SU-DHL-6 (cell line): ENCODE measurements at regions not wholly inside any gene's neighbourhood (a gene's known extent, or its start where the extent isn't known, plus 50 kb on each side); places are given as distances from the start of the nearest gene placed in this dataset.

ENCODE experiments used
- H2AFZ ChIP-seq: fragments of 200-600 bp; sonication (generic); 2 replicates; pipeline ENCODE4 v1.6.1; 2014; ENCODE audit warnings: low read depth, mild to moderate bottlenecking, moderate library complexity, mixed read lengths, antibody characterized with exemption, low read length; ENCODE audit not compliant: severe bottlenecking
- H3F3A ChIP-seq: fragments of 200-600 bp; shearing (Covaris generic); 2 replicates; pipeline ENCODE4 v1.6.0; 2016; ENCODE audit warnings: antibody characterized with exemption, mild to moderate bottlenecking; ENCODE audit not compliant: insufficient read depth
- H3K27ac ChIP-seq: fragments of 200-600 bp; sonication (generic); 2 replicates; pipeline ENCODE4 v1.5.1; 2016; ENCODE audit warnings: low read depth, mild to moderate bottlenecking, low read length, moderate library complexity, mixed read lengths
- H3K27me3 ChIP-seq: fragments of 200-600 bp; sonication (generic), shearing (Covaris generic); 2 replicates; pipeline ENCODE4 v1.6.0; 2014; ENCODE audit warnings: mild to moderate bottlenecking, low read length
- H3K36me3 ChIP-seq: fragments of 200-600 bp; sonication (generic); 2 replicates; pipeline ENCODE4 v1.6.1; 2014; ENCODE audit warnings: mild to moderate bottlenecking, low read length, mixed read lengths
- H3K4me2 ChIP-seq: fragments of 300-600, 200-600 bp; shearing (Covaris generic), sonication (generic); 2 replicates; pipeline ENCODE4 v1.6.0; 2014; ENCODE audit warnings: low read length, low read depth, mild to moderate bottlenecking; ENCODE audit not compliant: poor library complexity, severe bottlenecking
- H3K4me3 ChIP-seq: fragments of 200-600 bp; sonication (generic); 2 replicates; pipeline ENCODE4 v1.5.1; 2014; ENCODE audit warnings: antibody characterized with exemption, low read length, mild to moderate bottlenecking, mixed read lengths; ENCODE audit not compliant: insufficient read depth, poor library complexity, severe bottlenecking
- H3K79me2 ChIP-seq: fragments of 200-600 bp; sonication (generic); 2 replicates; pipeline ENCODE4 v1.6.1; 2014; ENCODE audit warnings: mild to moderate bottlenecking, low read length, moderate library complexity; ENCODE audit not compliant: insufficient read depth
- H3K9ac ChIP-seq: fragments of 200-600 bp; sonication (generic); 2 replicates; pipeline ENCODE4 v1.7.0; 2014; ENCODE audit warnings: mild to moderate bottlenecking, low read length
- H3K9me2 ChIP-seq: fragments of 200-600 bp; sonication (generic); replicated peaks from 2 replicates; pipeline ENCODE4 v1.6.1; 2014; ENCODE audit warnings: low read length; ENCODE audit not compliant: insufficient read depth
- H3K9me3 ChIP-seq: fragments of 200-600 bp; sonication (generic); 2 replicates; pipeline ENCODE4 v1.6.1; 2014; ENCODE audit warnings: low read length, mixed read lengths; ENCODE audit not compliant: insufficient read depth
- H4K20me1 ChIP-seq: fragments of 200-600 bp; sonication (generic); 2 replicates; pipeline ENCODE4 v1.6.1; 2014; ENCODE audit warnings: low read depth, mild to moderate bottlenecking, antibody characterized with exemption, low read length, moderate library complexity, mixed read lengths
- EZH2phosphoT487 ChIP-seq: fragments of 200-600 bp; sonication (generic), shearing (Covaris generic); conservative IDR thresholded peaks from 2 replicates; pipeline ENCODE4 v1.6.1; 2018; ENCODE audit warnings: mild to moderate bottlenecking, antibody characterized with exemption, low read length, moderate library complexity, mixed read lengths
- TF ChIP-seq, protein P1 (sequence below): fragments of 200-600 bp; sonication (generic); IDR thresholded peaks from one replicate; pipeline ENCODE4 v1.5.1; 2017; ENCODE audit warnings: antibody characterized with exemption, mild to moderate bottlenecking, low read length, moderate library complexity; ENCODE audit not compliant: insufficient read depth, poor library complexity, severe bottlenecking

DNA sequence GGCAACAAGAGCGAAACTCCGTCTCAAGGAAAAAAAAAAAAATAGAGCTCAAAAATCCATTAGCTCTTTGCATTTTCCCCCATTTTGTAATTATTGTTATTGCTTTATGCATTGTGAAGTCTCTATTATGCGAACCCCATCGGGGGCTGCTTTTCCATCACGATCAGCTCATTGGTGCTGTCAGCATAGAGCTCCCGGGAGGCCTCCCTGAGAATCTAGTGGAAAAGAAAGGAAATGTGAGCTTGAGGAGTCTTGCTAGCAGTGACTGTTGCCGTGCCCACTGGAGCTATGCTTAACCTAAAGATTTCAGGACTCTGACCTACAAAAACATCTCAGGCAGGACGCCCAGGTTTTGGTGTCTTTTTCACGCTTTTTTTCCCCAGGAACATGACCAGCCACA lies 102.6 kb upstream of the NDUFV2 start:
- Histone ChIP-seq H3K9me2 (no peaks in the 10 kb centered on the region), H3K79me2 (no peaks in the 10 kb centered on the region), H4K20me1 (no peaks in the 10 kb centered on the region), H3K4me3 (no peak overlapping the region), H2AFZ (no peak overlapping the region), H3F3A (no peaks in the 10 kb centered on the region), H3K27ac (no peak overlapping the region), H3K4me2 (no peak overlapping the region), H3K36me3 (no peaks in the 10 kb centered on the region), H3K27me3 (no peaks in the 10 kb centered on the region), H3K9ac (no peak overlapping the region), H3K9me3 (no peaks in the 10 kb centered on the region)
- TF ChIP-seq, protein P1, sequence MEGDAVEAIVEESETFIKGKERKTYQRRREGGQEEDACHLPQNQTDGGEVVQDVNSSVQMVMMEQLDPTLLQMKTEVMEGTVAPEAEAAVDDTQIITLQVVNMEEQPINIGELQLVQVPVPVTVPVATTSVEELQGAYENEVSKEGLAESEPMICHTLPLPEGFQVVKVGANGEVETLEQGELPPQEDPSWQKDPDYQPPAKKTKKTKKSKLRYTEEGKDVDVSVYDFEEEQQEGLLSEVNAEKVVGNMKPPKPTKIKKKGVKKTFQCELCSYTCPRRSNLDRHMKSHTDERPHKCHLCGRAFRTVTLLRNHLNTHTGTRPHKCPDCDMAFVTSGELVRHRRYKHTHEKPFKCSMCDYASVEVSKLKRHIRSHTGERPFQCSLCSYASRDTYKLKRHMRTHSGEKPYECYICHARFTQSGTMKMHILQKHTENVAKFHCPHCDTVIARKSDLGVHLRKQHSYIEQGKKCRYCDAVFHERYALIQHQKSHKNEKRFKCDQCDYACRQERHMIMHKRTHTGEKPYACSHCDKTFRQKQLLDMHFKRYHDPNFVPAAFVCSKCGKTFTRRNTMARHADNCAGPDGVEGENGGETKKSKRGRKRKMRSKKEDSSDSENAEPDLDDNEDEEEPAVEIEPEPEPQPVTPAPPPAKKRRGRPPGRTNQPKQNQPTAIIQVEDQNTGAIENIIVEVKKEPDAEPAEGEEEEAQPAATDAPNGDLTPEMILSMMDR = no peak
- TF ChIP-seq EZH2phosphoT487 = no peak

DNA sequence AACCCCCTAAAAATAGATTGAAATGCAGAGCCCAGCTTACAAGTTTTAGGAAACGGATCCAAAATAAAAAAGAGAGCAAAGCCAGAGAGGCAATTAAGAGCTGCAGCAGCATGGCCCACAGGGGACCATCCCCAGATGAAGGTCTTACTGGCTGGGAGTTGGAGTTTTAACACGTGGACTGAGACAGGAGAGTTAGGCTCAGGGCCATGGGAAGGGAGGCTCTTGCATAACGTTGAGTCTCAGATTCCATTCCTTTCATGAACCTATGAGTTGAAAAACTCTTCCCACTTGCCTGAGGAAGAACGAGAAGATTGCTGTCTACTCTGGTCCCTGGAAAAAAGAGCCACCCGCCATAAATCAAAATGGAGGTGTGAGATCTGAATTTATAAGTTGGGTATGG lies 101.8 kb upstream of the NDUFV2 start:
- Histone ChIP-seq H3F3A (no peaks in the 10 kb centered on the region), H3K9ac (no peak overlapping the region), H2AFZ (no peak overlapping the region), H3K9me3 (no peaks in the 10 kb centered on the region), H3K27ac (no peak overlapping the region), H4K20me1 (no peaks in the 10 kb centered on the region), H3K36me3 (no peaks in the 10 kb centered on the region), H3K27me3 (no peaks in the 10 kb centered on the region), H3K4me2 (no peak overlapping the region), H3K79me2 (no peaks in the 10 kb centered on the region), H3K4me3 (no peak overlapping the region), H3K9me2 (no peaks in the 10 kb centered on the region)
- TF ChIP-seq EZH2phosphoT487 = no peak
- TF ChIP-seq, protein P1 = no peak

DNA sequence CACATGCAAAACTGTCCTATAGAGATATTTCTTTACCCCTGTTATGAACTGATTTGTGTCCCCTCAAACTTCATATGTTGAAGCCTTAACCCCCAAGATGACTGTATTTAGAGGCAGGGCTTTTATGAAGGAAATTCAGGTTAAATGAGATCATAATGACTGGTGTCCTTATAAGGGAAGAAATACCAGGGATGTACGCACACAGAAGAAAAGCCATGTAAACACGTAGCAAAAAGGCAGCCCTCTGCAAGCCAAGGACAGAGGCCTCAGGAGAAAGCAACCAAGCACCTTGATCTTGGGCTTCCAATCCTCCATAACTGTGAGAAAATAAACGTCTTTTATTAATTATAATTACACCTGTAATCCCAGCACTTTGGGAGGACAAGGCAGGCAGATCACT lies 101.3 kb upstream of the NDUFV2 start:
- Histone ChIP-seq H3F3A (no peaks in the 10 kb centered on the region), H4K20me1 (no peaks in the 10 kb centered on the region), H3K9me3 (no peaks in the 10 kb centered on the region), H3K27me3 (no peaks in the 10 kb centered on the region), H3K4me3 (no peak overlapping the region), H2AFZ (no peak overlapping the region), H3K27ac (no peak overlapping the region), H3K4me2 (no peak overlapping the region), H3K79me2 (no peaks in the 10 kb centered on the region), H3K9ac (no peak overlapping the region), H3K9me2 (no peaks in the 10 kb centered on the region), H3K36me3 (no peaks in the 10 kb centered on the region)
- TF ChIP-seq, protein P1 = no peak
- no peak for TF ChIP-seq EZH2phosphoT487
